NB4 (cell line): ENCODE measurements at regions not wholly inside any gene's neighbourhood (a gene's known extent, or its start where the extent isn't known, plus 50 kb on each side); places are given as distances from the start of the nearest gene placed in this dataset.

Experiments used
- DNase-seq: peaks from one replicate; pipeline ENCODE4 v3.0.0; 2010; ENCODE audit warnings: low read depth
- H3K4me3 ChIP-seq: one replicate; pipeline ENCODE4 v1.5.1; 2011; ENCODE audit warnings: mild to moderate bottlenecking, low read depth, low read length, moderate library complexity
- CTCF ChIP-seq: IDR thresholded peaks from one replicate; pipeline ENCODE4 v1.5.1; 2012; ENCODE audit warnings: low read depth, low read length
- MAX ChIP-seq: IDR thresholded peaks from 2 replicates; pipeline ENCODE4 v1.6.1; 2011; ENCODE audit warnings: low read depth, low read length
- MYC ChIP-seq: IDR thresholded peaks from 2 replicates; pipeline ENCODE4 v1.6.1; 2011; ENCODE audit warnings: low read depth, low read length
- POLR2A ChIP-seq: IDR thresholded peaks from 2 replicates; pipeline ENCODE4 v1.6.1; 2011; ENCODE audit warnings: mild to moderate bottlenecking; ENCODE audit not compliant: insufficient read length; ENCODE audit errors: extremely low read depth

- no peak overlapping the region for H3K4me3 ChIP-seq
- TF ChIP-seq CTCF (no peak), MYC (no peak), POLR2A (no peak), MAX (no peak)
- DNase-seq = no peak
These were observed 356.5 kb downstream of the PDGFC start for GRCh38 chr4:156615066-156615531.

- H3K4me3 ChIP-seq = no peak overlapping the region
- no peak for DNase-seq
- no peak for TF ChIP-seq POLR2A
These were observed 357.1 kb downstream of the PDGFC start for GRCh38 chr4:156614536-156614935.

GRCh38 chr4:156609421-156609820 is 362.2 kb downstream of the PDGFC start:
- TF ChIP-seq POLR2A (no peak), MYC (no peak), MAX (no peak), CTCF (no peak)
- no peak for DNase-seq
- no peak overlapping the region for H3K4me3 ChIP-seq

- TF ChIP-seq MAX = no peak
- no peak for TF ChIP-seq POLR2A
- no peak for TF ChIP-seq CTCF
- TF ChIP-seq MYC = no peak
- H3K4me3 ChIP-seq = no peak overlapping the region
- DNase-seq = no peak
These were observed 362.9 kb downstream of the PDGFC start for GRCh38 chr4:156608651-156609050.

- TF ChIP-seq POLR2A (no peak), CTCF (no peak), MYC (no peak), MAX (no peak)
- no peak for DNase-seq
- no peak overlapping the region for H3K4me3 ChIP-seq
These were observed 364.1 kb downstream of the PDGFC start for GRCh38 chr4:156607478-156607857.

- no peak overlapping the region for H3K4me3 ChIP-seq
- no peak for TF ChIP-seq POLR2A
- no peak for TF ChIP-seq MYC
- TF ChIP-seq MAX = no peak
- no peak for TF ChIP-seq CTCF
- no peak for DNase-seq
These were observed 364.8 kb downstream of the PDGFC start for GRCh38 chr4:156606554-156607477.
